Esophagus (tissue), 2 donors: ENCODE measurements at regions not wholly inside any gene's neighbourhood (a gene's known extent, or its start where the extent isn't known, plus 50 kb on each side); places are given as distances from the start of the nearest gene placed in this dataset.

Source experiments
- H3K27ac ChIP-seq, 2 donors: one replicate each; pipeline ENCODE4 v1.5.1; 2013; ENCODE audit warnings: low read depth in 2 of 2, mild to moderate bottlenecking in 2 of 2, inconsistent platforms in 1 of 2, low read length in 1 of 2, moderate library complexity in 1 of 2
- H3K27me3 ChIP-seq, 2 donors: one replicate each; pipeline ENCODE4 v1.6.1; 2013; ENCODE audit warnings: low read length in 2 of 2, control low read depth in 1 of 2, mild to moderate bottlenecking in 1 of 2; ENCODE audit not compliant: insufficient read depth in 2 of 2, control insufficient read depth in 1 of 2
- H3K36me3 ChIP-seq, 2 donors: one replicate each; pipeline ENCODE4 v1.6.1; 2013; ENCODE audit warnings: low read length in 1 of 2; ENCODE audit not compliant: control insufficient read depth in 2 of 2, insufficient read depth in 2 of 2
- H3K4me1 ChIP-seq, 2 donors: one replicate each; pipeline ENCODE4 v1.6.1; 2013; ENCODE audit warnings: low read length in 1 of 2; ENCODE audit not compliant: control insufficient read depth in 2 of 2, insufficient read depth in 2 of 2
- H3K4me3 ChIP-seq, 2 donors: one replicate each; pipeline ENCODE4 v1.5.1; 2013; ENCODE audit warnings: low read length in 2 of 2, mild to moderate bottlenecking in 2 of 2, low read depth in 1 of 2, moderate library complexity in 1 of 2
- H3K9me3 ChIP-seq, 2 donors: one replicate each; pipeline ENCODE4 v1.6.1; 2013; ENCODE audit warnings: mild to moderate bottlenecking in 2 of 2, low read depth in 1 of 2, low read length in 1 of 2, moderate library complexity in 1 of 2; ENCODE audit not compliant: control insufficient read depth in 2 of 2, insufficient read depth in 1 of 2
- WGBS, 2 donors: extraction: QIAGEN DNeasy Blood & Tissue Kit; methylation state at CpG; one replicate each; pipeline ENCODE4 v1.1.7; 2013; 5-methylcytosine and 5-hydroxymethylcytosine counted together
- donor health status: healthy with polysubstance abuse.
- donor health status: Bipolar disorder and iron deficiency.

- Histone ChIP-seq H3K36me3 (no peaks in the 10 kb centered on the region), H3K9me3 (no peaks in the 10 kb centered on the region), H3K4me3 (no peak overlapping the region), H3K4me1 (no peaks in the 10 kb centered on the region), H3K27ac (no peak overlapping the region), H3K27me3 (no peaks in the 10 kb centered on the region)
- WGBS, 2 donors: 70 to 86% methylated on average over 1 of the region's 1 CpG
Measured at GRCh38 chr21:35410123-35410522, 361.0 kb upstream of the RUNX1 start.

DNA sequence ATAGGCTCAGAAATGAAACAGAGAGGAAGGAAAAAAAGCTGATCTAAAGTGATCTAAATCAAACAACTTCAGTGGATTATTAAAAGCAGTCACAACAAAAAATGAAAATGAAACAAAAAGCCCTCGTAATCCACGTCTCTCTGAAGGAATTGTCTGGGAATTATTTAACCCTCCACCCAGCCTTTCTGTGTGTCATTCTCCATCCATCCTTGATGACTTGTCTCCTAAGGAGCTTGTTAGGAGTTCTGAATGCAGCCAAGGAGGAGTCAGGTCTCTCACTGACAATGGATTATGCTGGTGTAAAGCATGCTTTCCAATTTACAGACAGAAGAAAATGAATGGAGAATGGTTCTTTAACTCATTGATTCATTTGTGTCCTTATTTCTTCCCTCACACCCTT is 359.3 kb upstream of the RUNX1 start:
- no peak overlapping the region for H3K27ac ChIP-seq
- H3K4me3 ChIP-seq: no peak overlapping the region
- WGBS, 2 donors: 8 to 31% methylated on average over 2 of the region's 2 CpGs
- no peaks in the 10 kb centered on the region for H3K4me1 ChIP-seq
- no peaks in the 10 kb centered on the region for H3K9me3 ChIP-seq
- no peaks in the 10 kb centered on the region for H3K36me3 ChIP-seq
- H3K27me3 ChIP-seq: no peaks in the 10 kb centered on the region

GRCh38 chr21:35406635-35407034 is 357.5 kb upstream of the RUNX1 start:
- Histone ChIP-seq H3K27me3 (no peaks in the 10 kb centered on the region), H3K9me3 (no peaks in the 10 kb centered on the region), H3K36me3 (no peaks in the 10 kb centered on the region), H3K4me3 (no peak overlapping the region), H3K4me1 (no peaks in the 10 kb centered on the region), H3K27ac (no peak overlapping the region)
- 78 to 84% methylated on average over 6 of the region's 6 CpGs for WGBS, 2 donors

- H3K27me3 ChIP-seq: no peaks in the 10 kb centered on the region
- no peak overlapping the region for H3K27ac ChIP-seq
- H3K36me3 ChIP-seq: no peaks in the 10 kb centered on the region
- no peaks in the 10 kb centered on the region for H3K9me3 ChIP-seq
- H3K4me3 ChIP-seq: no peak overlapping the region
- H3K4me1 ChIP-seq: no peaks in the 10 kb centered on the region
Measured at GRCh38 chr21:35405981-35406380, 356.9 kb upstream of the RUNX1 start.

DNA sequence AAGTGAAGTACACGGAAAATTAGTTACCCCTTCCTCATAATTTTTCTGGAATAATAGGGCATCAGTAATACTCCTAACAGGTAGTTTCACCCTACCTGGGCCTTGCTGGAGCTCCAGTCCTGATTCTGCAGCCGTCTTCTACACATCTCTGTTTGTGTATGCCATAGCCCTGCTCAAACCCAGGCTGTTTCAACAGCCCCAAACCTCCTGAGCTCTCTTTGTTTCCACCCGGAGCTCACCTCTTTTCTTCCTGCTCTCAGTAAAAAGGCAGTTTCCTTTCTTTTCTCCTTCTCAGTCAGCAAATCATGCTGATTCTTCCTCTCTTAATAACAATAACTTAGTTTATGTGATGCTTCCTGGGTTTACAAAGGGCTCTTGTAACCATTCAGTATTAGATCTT is 355.1 kb upstream of the RUNX1 start:
- Histone ChIP-seq H3K36me3 (no peaks in the 10 kb centered on the region), H3K4me3 (no peak overlapping the region), H3K4me1 (no peaks in the 10 kb centered on the region), H3K27ac (no peak overlapping the region), H3K9me3 (no peaks in the 10 kb centered on the region), H3K27me3 (no peaks in the 10 kb centered on the region)
- WGBS, 2 donors: 80 to 88% methylated on average over 3 of the region's 3 CpGs

DNA sequence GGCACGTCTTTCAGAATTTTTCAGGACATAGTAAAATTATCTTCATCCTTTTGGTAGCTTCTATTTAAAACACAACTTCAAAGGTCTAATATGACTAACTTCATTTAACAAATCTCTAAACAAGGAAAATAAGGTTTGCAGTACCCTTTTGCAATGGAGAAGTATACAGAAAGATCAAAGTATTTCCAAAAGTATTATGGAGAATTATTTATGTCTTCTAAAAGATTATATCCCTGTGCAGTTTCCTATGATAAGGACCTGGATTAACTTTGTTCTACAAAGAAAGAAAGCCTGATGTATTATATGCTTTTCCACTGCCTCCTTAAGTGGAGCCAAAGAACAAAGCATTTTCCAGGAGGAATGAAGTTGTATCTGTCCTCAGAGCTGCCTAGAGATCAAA is 353.0 kb upstream of the RUNX1 start:
- 76 to 79% methylated on average over 1 of the region's 1 CpG for WGBS, 2 donors
- H3K9me3 ChIP-seq: no peaks in the 10 kb centered on the region
- H3K27me3 ChIP-seq: no peaks in the 10 kb centered on the region
- no peak overlapping the region for H3K4me3 ChIP-seq
- H3K4me1 ChIP-seq: no peaks in the 10 kb centered on the region
- no peak overlapping the region for H3K27ac ChIP-seq
- no peaks in the 10 kb centered on the region for H3K36me3 ChIP-seq

DNA sequence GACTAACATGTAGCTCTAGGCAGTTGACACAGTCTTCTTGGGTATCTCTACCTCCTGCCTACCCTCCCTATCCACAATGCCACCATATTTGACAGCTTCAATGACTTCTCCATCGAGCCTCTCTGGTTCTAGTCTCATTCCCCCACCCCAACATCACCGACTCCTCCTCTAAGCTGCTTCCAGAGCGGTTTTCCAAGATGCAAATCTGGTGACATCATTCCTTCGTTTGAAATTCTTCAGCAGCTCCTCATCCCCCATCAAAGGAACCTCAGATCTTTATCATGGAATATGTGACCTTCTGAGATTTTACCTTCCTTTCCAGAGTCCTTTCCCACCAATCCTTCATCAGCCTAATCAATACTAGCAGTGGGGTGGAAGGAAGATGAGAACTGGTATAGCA is 352.4 kb upstream of the RUNX1 start:
- Histone ChIP-seq H3K27ac (no peak overlapping the region), H3K4me3 (no peak overlapping the region), H3K27me3 (no peaks in the 10 kb centered on the region), H3K36me3 (no peaks in the 10 kb centered on the region), H3K4me1 (no peaks in the 10 kb centered on the region), H3K9me3 (no peaks in the 10 kb centered on the region)
- WGBS, 2 donors: 81 to 84% methylated on average over 4 of the region's 4 CpGs

DNA sequence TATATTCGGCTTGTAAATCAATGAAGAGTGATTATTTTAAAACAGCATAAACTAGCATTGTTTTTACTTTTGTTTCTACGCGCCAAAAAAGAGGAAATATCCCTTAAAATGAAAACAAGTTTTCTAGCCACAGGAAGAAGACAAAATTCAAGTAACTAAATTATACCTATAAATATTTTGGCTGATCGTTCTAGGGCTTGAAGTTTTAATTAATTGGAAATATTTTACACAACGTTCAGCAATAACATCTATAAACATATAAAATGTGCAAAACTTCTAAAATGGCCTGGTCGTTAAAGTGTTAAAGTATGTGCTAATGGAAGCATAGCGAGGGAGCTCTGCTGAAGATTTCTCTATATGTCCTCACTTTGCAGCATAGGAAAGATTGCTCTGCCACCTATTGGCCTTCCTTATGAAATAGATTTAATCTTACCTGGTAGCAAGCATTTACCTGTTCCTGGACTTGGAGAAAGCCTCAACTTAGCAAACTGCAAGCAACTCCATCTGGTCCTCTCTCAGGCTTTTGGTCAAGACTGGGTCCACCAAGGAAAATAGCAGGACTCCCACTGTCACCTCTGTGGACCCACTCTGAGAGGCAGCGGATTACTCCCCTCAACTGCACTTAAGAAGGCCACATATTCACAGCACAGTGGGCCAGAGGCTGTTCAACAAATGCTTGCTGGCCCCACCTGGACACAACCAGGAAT is 351.3 kb upstream of the RUNX1 start:
- no peaks in the 10 kb centered on the region for H3K36me3 ChIP-seq

GRCh38 chr21:35399706-35400105 is 350.6 kb upstream of the RUNX1 start:
- Histone ChIP-seq H3K27me3 (no peaks in the 10 kb centered on the region), H3K36me3 (no peaks in the 10 kb centered on the region), H3K27ac (no peak overlapping the region), H3K4me3 (no peak overlapping the region), H3K9me3 (no peaks in the 10 kb centered on the region), H3K4me1 (peaks cover 0 to 5% of the 10 kb centered on the region in 2 donors)
- WGBS, 2 donors: 70 to 81% methylated on average over 5 of the region's 5 CpGs

More for the DNA sequence above, 351.3 kb upstream of the RUNX1 start:
- H3K9me3 ChIP-seq: no peaks in the 10 kb centered on the region
- 39 to 46% methylated on average over 8 of the region's 8 CpGs for WGBS, 2 donors
- peaks cover 0 to 3% of the 10 kb centered on the region in 2 donors for H3K4me1 ChIP-seq
- no peak overlapping the region for H3K4me3 ChIP-seq
- H3K27ac ChIP-seq: no peak overlapping the region
- no peaks in the 10 kb centered on the region for H3K27me3 ChIP-seq

DNA sequence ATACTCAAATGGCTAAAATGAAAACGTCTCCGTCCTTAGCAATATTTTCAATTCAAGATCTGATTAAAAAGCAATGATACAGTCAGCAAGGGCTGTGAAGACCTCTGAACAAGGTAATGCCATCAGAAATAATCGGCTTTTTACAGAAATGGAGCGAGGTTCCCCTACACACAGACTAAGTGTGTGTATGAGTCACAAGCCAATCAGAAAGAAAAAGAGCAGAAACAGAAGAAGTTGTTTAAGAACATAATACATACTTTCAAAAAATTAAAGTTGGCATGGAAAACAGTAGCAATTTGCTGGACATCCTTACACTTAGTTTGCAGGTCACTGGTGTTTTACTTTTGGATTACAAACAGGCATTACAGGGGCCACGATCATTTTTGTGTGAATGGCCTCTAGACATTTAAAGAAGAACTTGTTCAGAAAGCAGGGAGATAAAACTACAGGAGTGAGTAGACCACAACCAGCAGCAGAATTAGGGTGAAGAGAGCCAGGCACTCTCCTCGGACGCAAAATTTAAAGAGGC is 350.0 kb upstream of the RUNX1 start:
- no peak overlapping the region for H3K4me3 ChIP-seq
- H3K27ac ChIP-seq: no peak overlapping the region
- peaks cover 0 to 7% of the 10 kb centered on the region in 2 donors for H3K4me1 ChIP-seq
- WGBS, 2 donors: 77 to 78% methylated on average over 7 of the region's 7 CpGs
- no peaks in the 10 kb centered on the region for H3K36me3 ChIP-seq
- H3K9me3 ChIP-seq: no peaks in the 10 kb centered on the region
- no peaks in the 10 kb centered on the region for H3K27me3 ChIP-seq
